PC-9 (cell line): ENCODE measurements at regions not wholly inside any gene's neighbourhood (a gene's known extent, or its start where the extent isn't known, plus 50 kb on each side); places are given as distances from the start of the nearest gene placed in this dataset.

Experiments
- EZH2 ChIP-seq: fragments of 200-600 bp; sonication (generic); IDR thresholded peaks from 2 replicates; pipeline ENCODE4 v1.8.0; 2017; ENCODE audit warnings: antibody characterized with exemption, low read depth
- TF ChIP-seq, protein P1 (sequence below): fragments of 200-600 bp; sonication (generic); conservative IDR thresholded peaks from 2 replicates; pipeline ENCODE4 v1.6.1; 2017; ENCODE audit warnings: mixed run types, antibody characterized with exemption, mild to moderate bottlenecking, moderate library complexity

DNA sequence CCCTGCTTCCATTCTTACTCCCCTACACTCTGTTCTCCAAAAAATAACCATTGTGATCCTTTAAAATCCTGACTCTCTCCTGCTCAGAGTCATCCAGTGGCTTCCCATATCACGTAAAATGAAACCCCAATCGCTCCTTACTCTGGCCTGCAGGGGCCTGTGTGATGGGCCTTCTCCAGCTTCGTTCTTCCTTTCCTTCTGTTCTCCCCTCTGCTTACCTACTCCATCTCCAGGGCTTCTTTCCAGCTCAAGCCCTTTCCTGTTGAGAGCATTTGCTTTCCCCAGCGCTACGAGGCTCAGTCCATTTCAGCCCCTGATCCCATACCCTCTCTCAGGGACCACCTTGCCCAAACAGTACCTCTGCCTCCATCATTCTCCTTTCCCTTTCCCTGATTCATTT is 144.4 kb upstream of the ARHGAP5 start:
- TF ChIP-seq, protein P1, sequence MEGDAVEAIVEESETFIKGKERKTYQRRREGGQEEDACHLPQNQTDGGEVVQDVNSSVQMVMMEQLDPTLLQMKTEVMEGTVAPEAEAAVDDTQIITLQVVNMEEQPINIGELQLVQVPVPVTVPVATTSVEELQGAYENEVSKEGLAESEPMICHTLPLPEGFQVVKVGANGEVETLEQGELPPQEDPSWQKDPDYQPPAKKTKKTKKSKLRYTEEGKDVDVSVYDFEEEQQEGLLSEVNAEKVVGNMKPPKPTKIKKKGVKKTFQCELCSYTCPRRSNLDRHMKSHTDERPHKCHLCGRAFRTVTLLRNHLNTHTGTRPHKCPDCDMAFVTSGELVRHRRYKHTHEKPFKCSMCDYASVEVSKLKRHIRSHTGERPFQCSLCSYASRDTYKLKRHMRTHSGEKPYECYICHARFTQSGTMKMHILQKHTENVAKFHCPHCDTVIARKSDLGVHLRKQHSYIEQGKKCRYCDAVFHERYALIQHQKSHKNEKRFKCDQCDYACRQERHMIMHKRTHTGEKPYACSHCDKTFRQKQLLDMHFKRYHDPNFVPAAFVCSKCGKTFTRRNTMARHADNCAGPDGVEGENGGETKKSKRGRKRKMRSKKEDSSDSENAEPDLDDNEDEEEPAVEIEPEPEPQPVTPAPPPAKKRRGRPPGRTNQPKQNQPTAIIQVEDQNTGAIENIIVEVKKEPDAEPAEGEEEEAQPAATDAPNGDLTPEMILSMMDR: no peak
- TF ChIP-seq EZH2: no peak
